ENCODE measurements at regions not wholly inside any gene's neighbourhood (a gene's known extent, or its start where the extent isn't known, plus 50 kb on each side); places are given as distances from the start of the nearest gene placed in this dataset.
A peak's percentile ranks its signal among the peaks of the same experiment; 100 is the strongest.
"Not testable (repeated sequence)": the region's sequence is repeated elsewhere in the genome, so short reads cannot be mapped to it uniquely, and the experiment has no call there.

GRCh38 chr6:74222768-74223333, 526.8 kb downstream of the CD109 start:
- no peak for DNase-seq
- intact Hi-C loops (cut with DNase I): no loop called here

DNA sequence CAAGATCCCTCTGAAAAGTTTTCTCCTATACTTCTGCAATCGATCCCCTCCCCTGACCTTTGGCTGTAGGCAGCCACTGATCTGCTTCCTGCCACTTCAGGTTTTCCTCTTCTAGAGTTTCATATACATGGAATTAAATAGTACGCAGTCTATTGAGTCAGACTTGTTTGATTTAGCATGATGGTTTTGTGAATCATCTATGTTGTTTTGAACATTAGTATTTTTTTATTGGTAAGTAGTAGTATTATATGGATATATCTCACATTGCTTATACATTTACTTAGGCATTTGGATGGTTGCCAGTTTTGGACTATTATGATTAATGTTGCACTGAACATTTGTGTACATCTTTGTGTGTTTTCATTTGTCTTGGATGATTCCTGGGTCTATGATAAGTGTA, 518.0 kb downstream of the CD109 start:
- DNase-seq: no peak

DNA sequence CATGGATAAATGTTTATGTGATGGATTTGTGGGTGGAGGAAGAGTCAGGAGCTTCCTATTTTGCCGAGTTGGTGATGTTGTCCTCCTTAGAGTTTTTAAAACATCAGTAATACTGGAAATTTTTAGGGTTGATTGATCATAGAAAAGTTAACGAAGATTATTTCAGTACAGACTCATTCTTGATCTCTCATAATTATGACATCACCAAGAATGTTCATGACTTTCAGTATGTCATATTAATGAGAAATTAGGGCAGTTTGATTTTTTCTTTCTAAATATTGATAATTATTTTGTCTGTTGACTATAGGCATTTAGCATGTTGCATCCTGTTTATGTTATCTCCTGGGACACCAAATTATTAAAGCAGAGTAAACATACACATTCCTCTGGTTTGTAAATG, 512.2 kb downstream of the CD109 start:
- DNase-seq: no peak

More for the DNA sequence above, 518.0 kb downstream of the CD109 start:
- intact Hi-C loops (cut with DNase I): no loop called here

GRCh38 chr6:74199215-74199915, 503.4 kb downstream of the CD109 start:
- no peak for DNase-seq
- intact Hi-C loops (cut with DNase I): no loop called here

More for the DNA sequence above, 512.2 kb downstream of the CD109 start:
- intact Hi-C loops (cut with DNase I): no loop called here

- DNase-seq: no peak
- intact Hi-C loops (cut with DNase I): no loop called here
These were observed 501.3 kb downstream of the CD109 start for GRCh38 chr6:74197310-74197709.

DNA sequence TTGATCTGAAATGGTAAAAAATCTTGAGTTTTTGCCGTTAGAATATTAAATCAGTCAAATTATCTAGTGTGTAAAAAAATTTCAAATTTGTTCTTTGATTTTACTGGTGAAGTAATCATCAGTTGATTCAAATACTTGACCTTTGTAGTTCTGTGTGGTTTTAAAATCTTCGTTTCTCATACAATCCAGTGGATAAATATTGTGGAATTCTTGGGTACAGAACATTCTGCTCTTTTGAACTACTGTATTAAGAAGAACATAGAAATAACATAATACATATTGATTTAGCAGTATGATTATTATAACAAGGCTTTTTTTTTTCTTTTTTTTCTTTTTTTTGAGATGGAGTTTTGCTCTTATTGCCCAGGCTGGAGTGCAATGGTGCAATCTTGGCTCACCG, 491.8 kb downstream of the CD109 start:
- intact Hi-C loops (cut with DNase I): no loop called here
- no peak for DNase-seq

- DNase-seq: peak in 7 of 42 donors; percentile 2 to 36 (median 8)
These were observed 487.0 kb downstream of the CD109 start for GRCh38 chr6:74182992-74183391.

DNA sequence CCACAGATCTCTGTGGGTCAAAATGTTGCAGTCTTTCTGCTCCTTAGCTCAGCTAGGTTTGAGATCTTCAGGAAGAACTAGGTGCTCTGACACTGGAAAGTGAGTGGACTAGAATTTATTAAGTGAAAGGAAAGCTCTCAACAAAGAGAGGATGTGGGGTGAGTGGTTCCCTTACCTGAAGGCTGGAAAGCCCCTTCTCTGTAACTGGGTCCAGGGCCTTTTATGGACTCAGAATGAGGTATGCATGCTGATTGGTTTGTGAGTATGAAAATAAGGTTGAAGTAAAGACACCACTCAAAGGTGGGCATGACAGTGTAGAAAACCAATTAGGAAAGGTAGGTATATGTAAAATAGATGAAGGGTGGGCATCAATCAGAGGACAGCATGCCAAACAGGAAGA, 485.5 kb downstream of the CD109 start:
- no peak for DNase-seq
- intact Hi-C loops (cut with DNase I): no loop called here

More at GRCh38 chr6:74182992-74183391, 487.0 kb downstream of the CD109 start:
- intact Hi-C loops (cut with DNase I): no loop called here

DNA sequence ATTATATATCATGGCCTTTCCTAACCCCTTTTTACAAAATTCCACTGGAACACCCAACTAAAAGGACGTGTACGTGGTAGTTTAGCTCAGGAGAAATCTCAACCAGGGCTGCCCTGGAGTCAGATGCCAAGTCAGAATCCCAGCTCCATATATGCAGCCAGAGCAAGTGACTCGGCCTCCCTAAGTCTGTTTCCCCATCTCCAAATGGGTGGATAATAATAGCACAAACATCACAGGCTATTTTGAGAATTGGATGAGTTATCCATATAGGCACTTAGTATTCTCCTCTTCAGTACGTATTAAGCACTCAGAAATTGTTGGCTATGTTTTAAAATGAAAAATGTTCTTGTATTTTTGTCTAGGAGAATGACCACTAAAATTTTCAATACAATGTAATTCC, 481.5 kb downstream of the CD109 start:
- no peak for DNase-seq
- intact Hi-C loops (cut with DNase I): no loop called here

- intact Hi-C loops (cut with DNase I); DNase-seq: not testable (repeated sequence)
These were observed 474.5 kb downstream of the CD109 start for GRCh38 chr6:74170550-74170949.

- intact Hi-C loops (cut with DNase I): no loop called here
- no peak for DNase-seq
These were observed 474.1 kb downstream of the CD109 start for GRCh38 chr6:74170118-74170517.

GRCh38 chr6:74167976-74168375, 472.0 kb downstream of the CD109 start:
- intact Hi-C loops (cut with DNase I): no loop called here

GRCh38 chr6:74167511-74167910, 471.5 kb downstream of the CD109 start:
- DNase-seq: no peak
- intact Hi-C loops (cut with DNase I): no loop called here

More at GRCh38 chr6:74167976-74168375, 472.0 kb downstream of the CD109 start:
- DNase-seq: no peak

GRCh38 chr6:74166849-74167248, 470.8 kb downstream of the CD109 start:
- intact Hi-C loops (cut with DNase I): no loop called here
- no peak for DNase-seq

- intact Hi-C loops (cut with DNase I): no loop called here
- no peak for DNase-seq
These were observed 465.4 kb downstream of the CD109 start for GRCh38 chr6:74161380-74161779.

DNA sequence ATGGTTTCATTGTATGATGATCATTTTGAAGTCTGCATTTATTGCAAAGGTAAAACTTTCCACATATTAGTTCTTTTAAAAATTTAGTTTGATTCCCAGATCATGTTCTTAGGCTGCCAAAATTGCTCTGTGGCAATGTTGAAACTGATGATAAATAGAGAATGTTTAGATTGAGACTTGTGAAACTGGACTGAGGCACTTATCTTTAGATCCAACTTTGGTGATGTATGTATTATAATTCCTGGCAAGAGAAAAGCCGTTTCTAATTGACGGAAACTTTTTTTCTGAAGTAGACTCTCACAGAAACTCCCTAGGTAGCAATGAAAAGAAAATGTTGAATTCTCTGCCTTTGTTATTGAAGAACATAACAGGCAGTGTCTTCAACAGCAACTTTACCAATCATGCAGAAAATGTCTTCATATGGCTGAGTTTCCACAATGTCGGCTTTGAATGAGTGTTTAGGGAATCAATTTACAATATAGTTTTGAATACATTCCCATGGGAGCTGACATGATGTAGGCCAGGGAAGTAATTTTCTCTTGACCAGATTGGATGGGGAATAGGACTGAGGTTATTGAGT, 456.2 kb downstream of the CD109 start:
- intact Hi-C loops (cut with DNase I): no loop called here
- no peak for DNase-seq

GRCh38 chr6:74145931-74146330, 449.9 kb downstream of the CD109 start:
- no peak for DNase-seq
- intact Hi-C loops (cut with DNase I): no loop called here

GRCh38 chr6:74137911-74138310, 441.9 kb downstream of the CD109 start:
- no peak for DNase-seq
- intact Hi-C loops (cut with DNase I): no loop called here

GRCh38 chr6:74134327-74134726, 438.3 kb downstream of the CD109 start:
- DNase-seq: no peak
- intact Hi-C loops (cut with DNase I): no loop called here

DNA sequence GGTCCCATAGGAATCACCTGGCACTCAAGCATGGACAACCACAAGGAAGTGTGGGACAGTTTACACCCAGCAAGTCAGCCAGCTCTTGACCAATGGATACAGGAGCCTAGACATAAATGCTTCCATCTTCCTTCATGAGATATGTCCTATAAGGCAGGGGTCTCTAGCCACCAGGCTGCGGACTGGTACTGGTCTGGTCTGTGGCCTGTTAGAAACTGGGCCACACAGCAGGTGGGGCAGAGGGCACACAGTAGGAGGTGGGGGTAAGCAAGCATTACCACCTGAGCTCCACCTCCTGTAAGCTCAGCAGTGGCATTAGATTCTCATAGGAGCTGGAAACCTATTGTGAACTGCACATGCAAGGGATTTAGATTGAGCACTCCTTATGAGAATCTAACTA, 437.1 kb downstream of the CD109 start:
- no peak for DNase-seq
- intact Hi-C loops (cut with DNase I): no loop called here

- intact Hi-C loops (cut with DNase I): no loop called here
- no peak for DNase-seq
These were observed 434.6 kb downstream of the CD109 start for GRCh38 chr6:74130641-74131040.

Data from head of caudate nucleus (tissue), 42 donors.